OCI-LY3 (cell line): ENCODE measurements at regions not wholly inside any gene's neighbourhood (a gene's known extent, or its start where the extent isn't known, plus 50 kb on each side); places are given as distances from the start of the nearest gene placed in this dataset.

ENCODE experiments used
- H2AFZ ChIP-seq: fragments of 200-600, 300-600 bp; shearing (Covaris generic); 2 replicates; pipeline ENCODE4 v1.6.0; 2014; ENCODE audit warnings: antibody characterized with exemption, low read depth, low read length
- H3K27ac ChIP-seq: fragments of 200-600, 300-600 bp; sonication (generic); 2 replicates; pipeline ENCODE4 v1.5.1; 2014; ENCODE audit warnings: mild to moderate bottlenecking, low read length, moderate library complexity, mixed read lengths
- H3K27me3 ChIP-seq: fragments of 200-600, 300-600 bp; sonication (generic); 2 replicates; pipeline ENCODE4 v1.6.1; 2014; ENCODE audit warnings: low read depth, low read length, mixed read lengths
- H3K36me3 ChIP-seq: fragments of 200-600, 300-600 bp; sonication (generic); replicated peaks from 2 replicates; pipeline ENCODE3; 2014; ENCODE audit warnings: low read depth, low read length, mixed read lengths
- H3K4me1 ChIP-seq: fragments of 300-600, 200-600 bp; sonication (generic); 2 replicates; pipeline ENCODE4 v1.6.1; 2014; ENCODE audit warnings: low read length, mixed read lengths
- H3K4me2 ChIP-seq: fragments of 200-600, 300-600 bp; sonication (generic); 2 replicates; pipeline ENCODE4 v1.6.1; 2014; ENCODE audit warnings: low read length, mixed read lengths
- H3K4me3 ChIP-seq: fragments of 300-600, 200-600 bp; sonication (generic); 2 replicates; pipeline ENCODE4 v1.5.1; 2014; ENCODE audit warnings: antibody characterized with exemption, mild to moderate bottlenecking, low read length, moderate library complexity
- H3K79me2 ChIP-seq: fragments of 300-600, 200-600 bp; shearing (Covaris generic); 2 replicates; pipeline ENCODE4 v1.6.1; 2014; ENCODE audit warnings: mild to moderate bottlenecking, low read length, mixed read lengths
- H3K9ac ChIP-seq: fragments of 300-600, 200-600 bp; shearing (Covaris generic); 2 replicates; pipeline ENCODE4 v1.6.0; 2014; ENCODE audit warnings: mild to moderate bottlenecking, low read length, moderate library complexity
- H3K9me3 ChIP-seq: fragments of 200-600, 300-600 bp; shearing (Covaris generic); 2 replicates; pipeline ENCODE4 v1.6.1; 2014; ENCODE audit warnings: low read length, mixed read lengths; ENCODE audit not compliant: insufficient read depth
- H4K20me1 ChIP-seq: fragments of 200-600, 300-600 bp; sonication (generic); 2 replicates; pipeline ENCODE4 v1.6.1; 2016; ENCODE audit warnings: low read length, mixed read lengths; ENCODE audit not compliant: insufficient read depth
- EZH2phosphoT487 ChIP-seq: fragments of 200-600 bp; shearing (Covaris generic); IDR thresholded peaks from 2 replicates; pipeline ENCODE4 v1.6.1; 2018; ENCODE audit warnings: antibody characterized with exemption, mixed run types, low read depth
- TF ChIP-seq, protein P1 (sequence below): fragments of 200-600, 300-600 bp; sonication (generic); IDR thresholded peaks from 2 replicates; pipeline ENCODE4 v1.5.1; 2014; ENCODE audit warnings: antibody characterized with exemption, low read length, low read depth

DNA sequence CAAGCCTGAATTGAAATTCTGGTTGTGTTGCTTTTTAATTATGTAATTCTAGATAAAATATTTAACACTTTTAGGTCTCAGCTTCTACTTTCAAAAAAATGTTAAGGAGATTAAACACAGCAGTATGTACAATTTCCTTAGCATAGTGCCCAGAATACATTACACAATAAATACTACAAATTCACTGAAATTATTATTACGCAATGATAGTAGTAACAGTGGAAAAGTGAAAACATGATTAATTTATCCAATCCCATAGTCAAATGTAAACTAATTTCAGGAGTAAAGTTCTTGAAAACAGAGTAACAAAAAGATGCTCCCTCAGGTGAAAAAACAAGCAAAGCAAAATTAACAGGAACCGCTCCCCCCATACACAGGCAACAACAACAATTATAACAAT lies 1915.4 kb downstream of the STIM2 start:
- Histone ChIP-seq H3K79me2 (no peaks in the 10 kb centered on the region), H3K27ac (no peak overlapping the region), H3K4me1 (no peaks in the 10 kb centered on the region), H3K36me3 (no peaks in the 10 kb centered on the region), H3K4me2 (no peak overlapping the region), H3K9ac (no peak overlapping the region), H3K27me3 (no peaks in the 10 kb centered on the region), H2AFZ (no peak overlapping the region), H4K20me1 (no peaks in the 10 kb centered on the region), H3K9me3 (no peaks in the 10 kb centered on the region), H3K4me3 (no peak overlapping the region)
- no peak for TF ChIP-seq EZH2phosphoT487
- TF ChIP-seq, protein P1, sequence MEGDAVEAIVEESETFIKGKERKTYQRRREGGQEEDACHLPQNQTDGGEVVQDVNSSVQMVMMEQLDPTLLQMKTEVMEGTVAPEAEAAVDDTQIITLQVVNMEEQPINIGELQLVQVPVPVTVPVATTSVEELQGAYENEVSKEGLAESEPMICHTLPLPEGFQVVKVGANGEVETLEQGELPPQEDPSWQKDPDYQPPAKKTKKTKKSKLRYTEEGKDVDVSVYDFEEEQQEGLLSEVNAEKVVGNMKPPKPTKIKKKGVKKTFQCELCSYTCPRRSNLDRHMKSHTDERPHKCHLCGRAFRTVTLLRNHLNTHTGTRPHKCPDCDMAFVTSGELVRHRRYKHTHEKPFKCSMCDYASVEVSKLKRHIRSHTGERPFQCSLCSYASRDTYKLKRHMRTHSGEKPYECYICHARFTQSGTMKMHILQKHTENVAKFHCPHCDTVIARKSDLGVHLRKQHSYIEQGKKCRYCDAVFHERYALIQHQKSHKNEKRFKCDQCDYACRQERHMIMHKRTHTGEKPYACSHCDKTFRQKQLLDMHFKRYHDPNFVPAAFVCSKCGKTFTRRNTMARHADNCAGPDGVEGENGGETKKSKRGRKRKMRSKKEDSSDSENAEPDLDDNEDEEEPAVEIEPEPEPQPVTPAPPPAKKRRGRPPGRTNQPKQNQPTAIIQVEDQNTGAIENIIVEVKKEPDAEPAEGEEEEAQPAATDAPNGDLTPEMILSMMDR: no peak

DNA sequence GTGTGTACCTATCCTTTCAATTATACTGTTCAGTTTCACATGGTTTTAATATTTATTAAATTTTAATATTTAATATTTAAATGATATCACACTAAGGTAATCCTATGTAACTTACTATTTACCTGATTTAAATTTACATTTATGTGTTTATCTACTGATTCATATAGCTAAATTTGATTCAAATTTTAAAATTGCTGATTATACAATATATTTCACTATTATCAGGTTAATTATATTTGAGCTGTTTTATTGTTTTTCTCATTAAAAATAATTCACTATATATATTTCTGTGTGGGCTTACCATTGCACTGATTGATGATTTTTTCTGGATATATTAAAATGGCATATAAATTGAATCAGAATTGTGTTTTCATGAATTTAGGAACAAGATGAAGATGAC lies 1923.5 kb downstream of the STIM2 start:
- no peak overlapping the region for H3K9ac ChIP-seq
- no peak overlapping the region for H3K4me3 ChIP-seq
- H3K27me3 ChIP-seq: no peaks in the 10 kb centered on the region
- no peaks in the 10 kb centered on the region for H3K9me3 ChIP-seq
- no peaks in the 10 kb centered on the region for H3K4me1 ChIP-seq
- no peaks in the 10 kb centered on the region for H3K79me2 ChIP-seq
- no peaks in the 10 kb centered on the region for H4K20me1 ChIP-seq
- no peak overlapping the region for H3K27ac ChIP-seq
- no peak overlapping the region for H3K4me2 ChIP-seq
- H3K36me3 ChIP-seq: no peaks in the 10 kb centered on the region
- TF ChIP-seq, protein P1: no peak
- no peak for TF ChIP-seq EZH2phosphoT487
- H2AFZ ChIP-seq: no peak overlapping the region

GRCh38 chr4:28787947-28788346 lies 1927.3 kb downstream of the STIM2 start:
- Histone ChIP-seq H3K27ac (no peak overlapping the region), H3K36me3 (no peaks in the 10 kb centered on the region), H3K9ac (no peak overlapping the region), H3K4me1 (no peaks in the 10 kb centered on the region), H2AFZ (no peak overlapping the region), H3K9me3 (no peaks in the 10 kb centered on the region), H3K27me3 (no peaks in the 10 kb centered on the region), H3K79me2 (no peaks in the 10 kb centered on the region), H3K4me2 (no peak overlapping the region), H3K4me3 (no peak overlapping the region), H4K20me1 (no peaks in the 10 kb centered on the region)
- TF ChIP-seq EZH2phosphoT487: no peak
- TF ChIP-seq, protein P1: no peak

- Histone ChIP-seq H3K36me3 (no peaks in the 10 kb centered on the region), H3K4me3 (no peak overlapping the region), H2AFZ (no peak overlapping the region), H3K9ac (no peak overlapping the region), H3K27me3 (no peaks in the 10 kb centered on the region), H3K27ac (no peak overlapping the region), H3K9me3 (no peaks in the 10 kb centered on the region), H4K20me1 (no peaks in the 10 kb centered on the region), H3K4me1 (no peaks in the 10 kb centered on the region), H3K79me2 (no peaks in the 10 kb centered on the region), H3K4me2 (no peak overlapping the region)
- TF ChIP-seq, protein P1: no peak
- TF ChIP-seq EZH2phosphoT487: no peak
Observed at GRCh38 chr4:28788929-28789490, 1928.4 kb downstream of the STIM2 start.
